Vagina (tissue), 2 donors: ENCODE measurements at regions not wholly inside any gene's neighbourhood (a gene's known extent, or its start where the extent isn't known, plus 50 kb on each side); places are given as distances from the start of the nearest gene placed in this dataset.

Experiments
- CTCF ChIP-seq, 3 experiments: fragments of 450-650 bp in 2 of 3; fragments of 200-600 bp in 1 of 3; sonication (generic) in 1 of 3; IDR thresholded peaks; one replicate each; pipeline ENCODE4 v1.5.1; 2017 to 2019; ENCODE audit warnings: antibody characterized with exemption in 3 of 3, mild to moderate bottlenecking in 2 of 3, moderate library complexity in 2 of 3
- POLR2AphosphoS5 ChIP-seq, 2 donors: sonication (generic); formaldehyde crosslinking; IDR thresholded peaks; one replicate each; pipeline ENCODE4 v1.9.0; 2017; ENCODE audit warnings: antibody characterized with exemption in 2 of 2, mild to moderate bottlenecking in 2 of 2, low read depth in 1 of 2; ENCODE audit not compliant: insufficient read depth in 1 of 2

DNA sequence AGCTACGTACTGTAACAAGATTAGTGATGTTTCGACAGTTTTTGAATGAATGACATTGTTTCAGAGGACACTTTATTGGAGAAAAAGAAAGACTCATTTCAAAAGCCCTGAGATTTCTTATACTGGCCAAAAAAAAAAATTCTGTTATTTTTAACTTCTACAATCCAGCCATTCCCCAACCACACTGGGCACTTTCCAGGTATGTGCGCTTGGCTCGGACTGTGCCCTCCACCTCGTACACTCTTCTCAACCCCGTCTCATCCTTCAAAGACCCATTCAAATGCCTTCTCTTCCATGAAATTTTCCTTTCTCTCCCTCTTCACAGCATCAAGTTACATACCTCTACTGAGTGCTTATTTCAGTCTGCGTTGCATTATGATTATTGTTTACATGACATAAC is 328.5 kb upstream of the SOX2 start:
- TF ChIP-seq POLR2AphosphoS5 (IDR thresholded peaks at IDR 0.05; ENCODE audit: insufficient read depth in 1 of 2, low read depth in 1 of 2) (no peak), CTCF (IDR thresholded peaks at IDR 0.05) (no peak)
